GM12878 (cell line): ENCODE measurements at regions not wholly inside any gene's neighbourhood (a gene's known extent, or its start where the extent isn't known, plus 50 kb on each side); places are given as distances from the start of the nearest gene placed in this dataset.

ENCODE experiments used
- ATAC-seq: fragments of 200-7000 bp; cut with Tn5 transposase; 3 replicates; pipeline ENCODE4 v1.9.1; 2020; ENCODE audit warnings: mild to moderate bottlenecking, moderate library complexity
- BruUV-seq: library from RNA; stranded (reverse); fragments of 400-500 nt; replicated peaks from 2 replicates; lab custom pipeline; 2021; lab: Mats Ljungman, UMichigan
- CTCF ChIA-PET: fragments of 300-600 bp; sonication (Branson Sonifier 250); formaldehyde crosslinking; extraction: SDS; loops from one replicate; lab custom pipeline; 2021; ENCODE audit warnings: inconsistent platforms; lab: Yijun Ruan, JAX
- POLR2A ChIA-PET: fragments of 350-600 bp; formaldehyde crosslinking; extraction: SDS; loops from one replicate; lab custom pipeline; 2021; ENCODE audit warnings: inconsistent platforms; lab: Charles Lee
- RAD21 ChIA-PET: fragments of 300-600 bp; sonication (Branson Sonifier 250); formaldehyde crosslinking; loops from one replicate; lab custom pipeline; 2023; ENCODE audit warnings: antibody characterized with exemption; ENCODE audit not compliant: unreplicated experiment; lab: Charles Lee
- SMC1A ChIA-PET: fragments of 300-600 bp; sonication (Branson Sonifier 250); formaldehyde crosslinking; loops from one replicate; lab custom pipeline; 2023; ENCODE audit not compliant: unreplicated experiment, uncharacterized antibody; lab: Charles Lee
- DNase-seq: peaks from one replicate; pipeline ENCODE4 v3.0.0-alpha.2; 2011; ENCODE audit warnings: low read depth, low spot score
- FAIRE-seq: peaks from 3 replicates; lab custom pipeline; 2011; peaks lifted over from hg19 to GRCh38; lab: Jason Lieb, UNC
- H2AFZ ChIP-seq: 2 replicates; pipeline ENCODE4 v1.6.0; 2011; ENCODE audit warnings: low read depth, low read length, control low read depth; ENCODE audit not compliant: control insufficient read depth
- H3K27ac ChIP-seq: 2 replicates; pipeline ENCODE4 v1.5.1; 2011; ENCODE audit warnings: control low read depth; ENCODE audit not compliant: control insufficient read depth, insufficient read depth
- H3K27me3 ChIP-seq, 2 experiments: replicated peaks in 1 of 2; 2 replicates each; pipeline versions ENCODE4 v1.6.0 to v1.6.1; 2011; ENCODE audit warnings: low read length in 1 of 2; ENCODE audit not compliant: control insufficient read depth in 2 of 2, insufficient read depth in 2 of 2
- H3K36me3 ChIP-seq, 2 experiments: 2 replicates each; pipeline ENCODE4 v1.5.1; 2011; ENCODE audit warnings: low read length in 1 of 2; ENCODE audit not compliant: control insufficient read depth in 2 of 2, insufficient read depth in 2 of 2
- H3K4me1 ChIP-seq: 2 replicates; pipeline ENCODE4 v1.6.1; 2011; ENCODE audit warnings: mild to moderate bottlenecking, low read length, moderate library complexity, mixed read lengths; ENCODE audit not compliant: control insufficient read depth, insufficient read depth
- H3K4me2 ChIP-seq: 2 replicates; pipeline ENCODE4 v1.6.0; 2011; ENCODE audit warnings: control low read depth; ENCODE audit not compliant: control insufficient read depth, insufficient read depth
- H3K4me3 ChIP-seq: fragments of 200-600 bp; sonication (generic); 2 replicates; pipeline ENCODE4 v1.5.1; 2016
- H3K79me2 ChIP-seq: 2 replicates; pipeline ENCODE4 v1.6.0; 2011; ENCODE audit warnings: low read length; ENCODE audit not compliant: control insufficient read depth, insufficient read depth
- H3K9ac ChIP-seq: 2 replicates; pipeline ENCODE4 v1.8.0; 2011; ENCODE audit warnings: low read length, control low read depth, mixed read lengths; ENCODE audit not compliant: control insufficient read depth, insufficient read depth
- H3K9me3 ChIP-seq: replicated peaks from 3 replicates; pipeline ENCODE4 v1.5.1; 2011; ENCODE audit warnings: mild to moderate bottlenecking, low read length; ENCODE audit not compliant: control insufficient read depth, insufficient read depth
- H4K20me1 ChIP-seq: 2 replicates; pipeline ENCODE4 v1.6.0; 2011; ENCODE audit not compliant: control insufficient read depth, insufficient read depth
- ATF7 ChIP-seq: fragments of 450-650 bp; IDR thresholded peaks from 2 replicates; pipeline ENCODE4 v1.6.1; 2016; ENCODE audit warnings: low read depth, mild to moderate bottlenecking
- EED ChIP-seq: sonication (generic); IDR thresholded peaks from 2 replicates; pipeline ENCODE4 v1.6.1; 2016; ENCODE audit warnings: antibody characterized with exemption, low read depth
- IKZF1 ChIP-seq: fragments of 450-650 bp; conservative IDR thresholded peaks from 2 replicates; pipeline ENCODE4 v1.6.1; 2017; ENCODE audit warnings: antibody characterized with exemption, mild to moderate bottlenecking
- IRF3 ChIP-seq: fragments of 450-650 bp; IDR thresholded peaks from 2 replicates; pipeline ENCODE4 v1.6.1; 2014; ENCODE audit warnings: mild to moderate bottlenecking
- MYC ChIP-seq: IDR thresholded peaks from 2 replicates; pipeline ENCODE4 v1.6.1; 2011; ENCODE audit warnings: mild to moderate bottlenecking, low read length, moderate library complexity, inconsistent platforms; ENCODE audit not compliant: insufficient read depth, insufficient replicate concordance, insufficient read length, severe bottlenecking
- PBX3 ChIP-seq: IDR thresholded peaks from 2 replicates; pipeline ENCODE4 v1.6.1; 2011; ENCODE audit warnings: mild to moderate bottlenecking, low read depth, low read length, moderate library complexity; ENCODE audit not compliant: insufficient replicate concordance
- PRDM15 ChIP-seq: fragments of 450-650 bp; formaldehyde crosslinking; IDR thresholded peaks from 2 replicates; pipeline ENCODE4 v1.4.0; 2020; ENCODE audit warnings: mild to moderate bottlenecking, moderate library complexity
- RCOR1 ChIP-seq: conservative IDR thresholded peaks from 2 replicates; pipeline ENCODE4 v1.6.1; 2012; ENCODE audit warnings: low read depth, low read length, improper control_type of control experiment
- RELA ChIP-seq: fragments of 450-650 bp; IDR thresholded peaks from 2 replicates; pipeline ENCODE4 v1.8.0; 2014; ENCODE audit warnings: borderline replicate concordance; ENCODE audit not compliant: partially characterized antibody
- RELB ChIP-seq: fragments of 450-650 bp; IDR thresholded peaks from 2 replicates; pipeline ENCODE4 v1.6.1; 2017; ENCODE audit warnings: low read depth, mild to moderate bottlenecking, moderate library complexity
- RFX5 ChIP-seq: IDR thresholded peaks from 2 replicates; pipeline ENCODE4 v1.6.1; 2011; ENCODE audit warnings: low read depth, low read length, improper control_type of control experiment
- SUZ12 ChIP-seq: fragments of 200-600 bp; sonication (generic); IDR thresholded peaks from one replicate; pipeline ENCODE4 v1.6.1; 2018; ENCODE audit warnings: antibody characterized with exemption, mild to moderate bottlenecking; ENCODE audit not compliant: unreplicated experiment
- ZBED1 ChIP-seq: IDR thresholded peaks from 2 replicates; pipeline ENCODE4 v1.6.1; 2016; ENCODE audit warnings: borderline replicate concordance
- WGBS: methylation state at CpG from one replicate; pipeline ENCODE4 v1.1.6; 2016; ENCODE audit warnings: low lambda C conversion rate; ENCODE audit not compliant: insufficient replicate concordance, insufficient coverage; ENCODE audit errors: missing lambda C conversion rate; 5-methylcytosine and 5-hydroxymethylcytosine counted together
- in situ Hi-C: fragments of 300-500 bp; cut with MboI; formaldehyde crosslinking; loops from 9 replicates; pipeline ENCODE4 v1.14.3; 2018; ENCODE audit warnings: mixed read lengths
- intact Hi-C: fragments of 100-400 bp; cut with micrococcal nuclease; formaldehyde crosslinking; loops from one replicate; pipeline ENCODE4 v1.14.2; 2022; ENCODE audit not compliant: unreplicated experiment

GRCh38 chr13:100833427-100833826 is 158.8 kb upstream of the TMTC4 start:
- no peaks in the 10 kb centered on the region for H4K20me1 ChIP-seq
- no TSS peak for BruUV-seq
- TF ChIP-seq ATF7 (no peak), EED (no peak), RELA (no peak), RFX5 (no peak), ZBED1 (no peak), IRF3 (no peak), PBX3 (no peak), PRDM15 (CRISPR knock-in tag) (no peak), RELB (no peak), RCOR1 (no peak), IKZF1 (no peak), MYC (no peak), SUZ12 (no peak)
- no peaks in the 10 kb centered on the region for H3K9me3 ChIP-seq
- H3K4me3 ChIP-seq: no peak overlapping the region
- no peak overlapping the region for H3K27ac ChIP-seq
- no peaks in the 10 kb centered on the region for H3K36me3 ChIP-seq
- no peaks in the 10 kb centered on the region for H3K27me3 ChIP-seq
- intact Hi-C loops (no loop called here), in situ Hi-C loops (no loop called here)
- ChIA-PET POLR2A (no interaction called here), CTCF (no interaction called here), RAD21 (no interaction called here), SMC1A (no interaction called here)
- DNase-seq (no peak), ATAC-seq (no peak), FAIRE-seq (no peak)
- H3K4me1 ChIP-seq: no peaks in the 10 kb centered on the region
- H3K4me2 ChIP-seq: no peak overlapping the region
- H2AFZ ChIP-seq: no peak overlapping the region
- WGBS: 23% methylated on average over 6 of the region's 6 CpGs
- H3K79me2 ChIP-seq: no peaks in the 10 kb centered on the region
- no peak overlapping the region for H3K9ac ChIP-seq
